SK-N-SH treated with all-trans-retinoic acid at 6 μM for 48 hours (cell line): ENCODE measurements at regions not wholly inside any gene's neighbourhood (a gene's known extent, or its start where the extent isn't known, plus 50 kb on each side); places are given as distances from the start of the nearest gene placed in this dataset.

Experiments used
- ATAC-seq: fragments of 200-7000 bp; cut with Tn5 transposase; 3 replicates; pipeline ENCODE4 v1.9.1; 2020; ENCODE audit warnings: mild to moderate bottlenecking, moderate library complexity
- ARNTL ChIP-seq: fragments of 450-650 bp; formaldehyde crosslinking; IDR thresholded peaks from 2 replicates; pipeline ENCODE4 v1.5.0; 2020; ENCODE audit warnings: low read depth, mild to moderate bottlenecking, moderate library complexity, borderline replicate concordance
- BACH2 ChIP-seq: fragments of 250-450 bp; sonication (Bioruptor Pico); IDR thresholded peaks from 2 replicates; pipeline ENCODE4 v1.9.0; 2021; ENCODE audit warnings: mild to moderate bottlenecking, borderline replicate concordance
- CSDC2 ChIP-seq: fragments of 250-450 bp; sonication (Bioruptor Pico); IDR thresholded peaks from 2 replicates; pipeline ENCODE4 v1.5.0; 2020; ENCODE audit warnings: mild to moderate bottlenecking, moderate library complexity
- ESRRG ChIP-seq: fragments of 250-450 bp; sonication (Bioruptor Pico); IDR thresholded peaks from 2 replicates; pipeline ENCODE4 v1.6.1; 2021; ENCODE audit warnings: mild to moderate bottlenecking
- GLIS3 ChIP-seq: fragments of 250-450 bp; sonication (Bioruptor Pico); IDR thresholded peaks from 2 replicates; pipeline ENCODE4 v1.5.0; 2020; ENCODE audit warnings: mild to moderate bottlenecking, moderate library complexity
- ISL1 ChIP-seq: fragments of 250-450 bp; sonication (Bioruptor Pico); IDR thresholded peaks from 2 replicates; pipeline ENCODE4 v2.1.2; 2022; ENCODE audit warnings: mild to moderate bottlenecking, moderate library complexity
- OSR1 ChIP-seq: fragments of 250-450 bp; sonication (Bioruptor Pico); IDR thresholded peaks from 2 replicates; pipeline ENCODE4 v1.8.0; 2022; ENCODE audit warnings: moderate library complexity, mild to moderate bottlenecking, inconsistent platforms
- PPARA ChIP-seq: fragments of 250-450 bp; sonication (Bioruptor Pico); IDR thresholded peaks from 2 replicates; pipeline ENCODE4 v1.5.0; 2020; ENCODE audit warnings: mild to moderate bottlenecking, borderline replicate concordance
- RARB ChIP-seq: fragments of 250-450 bp; sonication (Bioruptor Pico); IDR thresholded peaks from 2 replicates; pipeline ENCODE4 v1.8.0; 2021; ENCODE audit warnings: mild to moderate bottlenecking, moderate library complexity
- SNAI2 ChIP-seq: fragments of 250-450 bp; sonication (Bioruptor Pico); IDR thresholded peaks from 2 replicates; pipeline ENCODE4 v1.5.0; 2020; ENCODE audit warnings: mild to moderate bottlenecking, moderate library complexity
- TCF4 ChIP-seq: fragments of 250-450 bp; sonication (Bioruptor Pico); IDR thresholded peaks from 2 replicates; pipeline ENCODE4 v1.8.0; 2021; ENCODE audit warnings: mild to moderate bottlenecking, moderate library complexity, borderline replicate concordance
- TOX ChIP-seq: fragments of 250-450 bp; sonication (Bioruptor Pico); IDR thresholded peaks from 2 replicates; pipeline ENCODE4 v1.8.0; 2021; ENCODE audit warnings: mild to moderate bottlenecking, moderate library complexity, borderline replicate concordance
- ZC3H10 ChIP-seq: fragments of 250-450 bp; sonication (Bioruptor Pico); IDR thresholded peaks from 2 replicates; pipeline ENCODE4 v1.5.1; 2021; ENCODE audit warnings: mild to moderate bottlenecking, moderate library complexity
- ZFP3 ChIP-seq: fragments of 250-450 bp; sonication (Bioruptor Pico); IDR thresholded peaks from 2 replicates; pipeline ENCODE4 v1.5.0; 2020; ENCODE audit warnings: mild to moderate bottlenecking, moderate library complexity
- ZNF565 ChIP-seq: fragments of 450-650 bp; formaldehyde crosslinking; conservative IDR thresholded peaks from 2 replicates; pipeline ENCODE4 v1.5.0; 2020; ENCODE audit warnings: low read depth, mild to moderate bottlenecking, moderate library complexity
- ZNF70 ChIP-seq: fragments of 450-650 bp; formaldehyde crosslinking; IDR thresholded peaks from 2 replicates; pipeline ENCODE4 v1.5.0; 2020; ENCODE audit warnings: mild to moderate bottlenecking, moderate library complexity
- ZNF8 ChIP-seq: fragments of 450-650 bp; formaldehyde crosslinking; IDR thresholded peaks from 2 replicates; pipeline ENCODE4 v1.5.0; 2020; ENCODE audit warnings: mild to moderate bottlenecking, moderate library complexity
- TF ChIP-seq, protein P1 (sequence below): fragments of 250-450 bp; sonication (Bioruptor Pico); IDR thresholded peaks from 2 replicates; pipeline ENCODE4 v1.5.1; 2020; ENCODE audit warnings: low read depth, mild to moderate bottlenecking, moderate library complexity
- TF ChIP-seq, protein P2 (sequence below): fragments of 250-450 bp; sonication (Bioruptor Pico); IDR thresholded peaks from 2 replicates; pipeline ENCODE4 v1.8.0; 2020; ENCODE audit warnings: mild to moderate bottlenecking, moderate library complexity, borderline replicate concordance
- TF ChIP-seq, protein P3 (sequence below): fragments of 250-450 bp; sonication (Bioruptor Pico); IDR thresholded peaks from 2 replicates; pipeline ENCODE4 v1.5.0; 2020; ENCODE audit warnings: mild to moderate bottlenecking, moderate library complexity

DNA sequence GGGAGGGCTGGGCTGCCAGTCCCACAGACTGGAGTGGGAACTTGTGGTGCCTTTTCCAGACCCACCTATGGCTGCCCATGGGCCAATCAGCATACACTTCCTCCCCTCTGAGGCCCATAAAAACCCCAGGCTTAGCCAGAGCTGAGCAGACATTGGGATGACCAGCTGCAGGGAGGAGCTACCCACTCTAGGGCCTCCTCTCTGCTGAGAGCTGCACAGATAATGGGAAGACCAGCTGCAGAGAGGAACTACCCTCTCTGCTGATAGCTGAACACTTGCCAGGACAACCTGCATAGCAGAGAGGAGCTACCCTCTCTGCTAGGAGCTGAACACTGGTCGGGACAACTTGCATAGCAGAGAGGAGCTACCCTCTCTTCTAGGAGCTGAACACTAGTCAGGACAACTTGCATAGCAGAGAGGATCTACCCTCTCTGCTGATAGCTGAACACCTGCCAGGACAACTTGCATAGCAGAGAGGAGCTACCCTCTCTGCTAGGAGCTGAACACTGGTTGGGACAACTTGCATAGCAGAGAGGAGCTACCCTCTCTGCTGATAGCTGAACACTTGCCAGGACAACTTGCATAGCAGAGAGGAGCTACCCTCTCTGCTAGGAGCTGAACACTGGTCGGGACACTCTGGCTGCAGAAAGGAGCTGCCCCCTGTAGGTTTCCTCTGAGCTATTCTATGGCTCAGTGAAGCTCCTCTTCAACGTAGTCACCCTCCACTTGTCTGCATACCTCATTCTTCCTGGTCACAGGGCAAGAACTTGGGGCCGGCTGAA is 88.3 kb upstream of the CACUL1 start:
- ATAC-seq = no peak
- TF ChIP-seq CSDC2 (CRISPR knock-in tag) = no peak
- TF ChIP-seq RARB (CRISPR knock-in tag) = no peak
- no peak for TF ChIP-seq ISL1 (CRISPR knock-in tag)
- TF ChIP-seq TCF4 (CRISPR knock-in tag) = no peak
- TF ChIP-seq ZNF565 (CRISPR knock-in tag) = no peak
- TF ChIP-seq, protein P1, sequence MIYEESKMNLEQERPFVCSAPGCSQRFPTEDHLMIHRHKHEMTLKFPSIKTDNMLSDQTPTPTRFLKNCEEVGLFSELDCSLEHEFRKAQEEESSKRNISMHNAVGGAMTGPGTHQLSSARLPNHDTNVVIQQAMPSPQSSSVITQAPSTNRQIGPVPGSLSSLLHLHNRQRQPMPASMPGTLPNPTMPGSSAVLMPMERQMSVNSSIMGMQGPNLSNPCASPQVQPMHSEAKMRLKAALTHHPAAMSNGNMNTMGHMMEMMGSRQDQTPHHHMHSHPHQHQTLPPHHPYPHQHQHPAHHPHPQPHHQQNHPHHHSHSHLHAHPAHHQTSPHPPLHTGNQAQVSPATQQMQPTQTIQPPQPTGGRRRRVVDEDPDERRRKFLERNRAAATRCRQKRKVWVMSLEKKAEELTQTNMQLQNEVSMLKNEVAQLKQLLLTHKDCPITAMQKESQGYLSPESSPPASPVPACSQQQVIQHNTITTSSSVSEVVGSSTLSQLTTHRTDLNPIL (CRISPR knock-in tag) = no peak
- TF ChIP-seq, protein P2, sequence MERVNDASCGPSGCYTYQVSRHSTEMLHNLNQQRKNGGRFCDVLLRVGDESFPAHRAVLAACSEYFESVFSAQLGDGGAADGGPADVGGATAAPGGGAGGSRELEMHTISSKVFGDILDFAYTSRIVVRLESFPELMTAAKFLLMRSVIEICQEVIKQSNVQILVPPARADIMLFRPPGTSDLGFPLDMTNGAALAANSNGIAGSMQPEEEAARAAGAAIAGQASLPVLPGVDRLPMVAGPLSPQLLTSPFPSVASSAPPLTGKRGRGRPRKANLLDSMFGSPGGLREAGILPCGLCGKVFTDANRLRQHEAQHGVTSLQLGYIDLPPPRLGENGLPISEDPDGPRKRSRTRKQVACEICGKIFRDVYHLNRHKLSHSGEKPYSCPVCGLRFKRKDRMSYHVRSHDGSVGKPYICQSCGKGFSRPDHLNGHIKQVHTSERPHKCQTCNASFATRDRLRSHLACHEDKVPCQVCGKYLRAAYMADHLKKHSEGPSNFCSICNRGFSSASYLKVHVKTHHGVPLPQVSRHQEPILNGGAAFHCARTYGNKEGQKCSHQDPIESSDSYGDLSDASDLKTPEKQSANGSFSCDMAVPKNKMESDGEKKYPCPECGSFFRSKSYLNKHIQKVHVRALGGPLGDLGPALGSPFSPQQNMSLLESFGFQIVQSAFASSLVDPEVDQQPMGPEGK = no peak
- TF ChIP-seq GLIS3 (CRISPR knock-in tag) = no peak
- TF ChIP-seq BACH2 (CRISPR knock-in tag) = no peak
- TF ChIP-seq ZC3H10 (CRISPR knock-in tag) = no peak
- no peak for TF ChIP-seq PPARA (CRISPR knock-in tag)
- no peak for TF ChIP-seq ZNF8
- TF ChIP-seq SNAI2 = no peak

DNA sequence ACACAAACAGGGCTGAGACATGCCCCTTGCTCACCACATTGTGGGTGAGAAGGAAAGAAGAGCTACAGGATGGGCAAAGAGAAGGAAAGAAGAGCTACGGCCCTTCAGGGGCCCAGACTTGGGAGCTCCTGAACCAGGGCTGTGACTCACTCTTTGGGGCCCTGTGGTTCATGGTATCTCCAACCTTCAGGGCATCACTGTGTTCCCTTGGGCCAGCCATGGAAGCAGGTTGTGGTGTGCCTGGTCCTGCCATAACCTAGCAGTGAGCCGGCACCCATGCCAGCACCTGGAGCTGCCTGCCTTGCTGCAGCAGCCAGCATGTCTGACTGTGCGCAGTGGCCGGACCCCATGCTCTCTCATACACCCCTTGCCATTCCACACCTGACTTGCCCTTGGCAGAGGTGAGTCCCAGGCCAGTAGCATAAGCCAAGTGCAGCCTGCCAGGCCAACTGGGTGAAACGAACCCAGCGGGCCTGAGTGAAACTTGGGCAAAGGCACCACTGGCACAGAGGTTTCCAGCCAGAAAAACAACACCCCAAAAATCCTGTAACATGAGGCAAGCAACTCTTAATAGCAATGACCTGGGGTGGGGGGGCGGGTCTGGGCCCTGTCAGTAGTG is 89.0 kb upstream of the CACUL1 start:
- no peak for TF ChIP-seq TCF4 (CRISPR knock-in tag)
- TF ChIP-seq GLIS3 (CRISPR knock-in tag) = no peak
- TF ChIP-seq, protein P2 = no peak
- no peak for TF ChIP-seq BACH2 (CRISPR knock-in tag)
- TF ChIP-seq, protein P1 (CRISPR knock-in tag) = no peak
- no peak for TF ChIP-seq ZFP3 (CRISPR knock-in tag)
- TF ChIP-seq ISL1 (CRISPR knock-in tag) = no peak
- TF ChIP-seq OSR1 (CRISPR knock-in tag) = no peak
- TF ChIP-seq, protein P3, sequence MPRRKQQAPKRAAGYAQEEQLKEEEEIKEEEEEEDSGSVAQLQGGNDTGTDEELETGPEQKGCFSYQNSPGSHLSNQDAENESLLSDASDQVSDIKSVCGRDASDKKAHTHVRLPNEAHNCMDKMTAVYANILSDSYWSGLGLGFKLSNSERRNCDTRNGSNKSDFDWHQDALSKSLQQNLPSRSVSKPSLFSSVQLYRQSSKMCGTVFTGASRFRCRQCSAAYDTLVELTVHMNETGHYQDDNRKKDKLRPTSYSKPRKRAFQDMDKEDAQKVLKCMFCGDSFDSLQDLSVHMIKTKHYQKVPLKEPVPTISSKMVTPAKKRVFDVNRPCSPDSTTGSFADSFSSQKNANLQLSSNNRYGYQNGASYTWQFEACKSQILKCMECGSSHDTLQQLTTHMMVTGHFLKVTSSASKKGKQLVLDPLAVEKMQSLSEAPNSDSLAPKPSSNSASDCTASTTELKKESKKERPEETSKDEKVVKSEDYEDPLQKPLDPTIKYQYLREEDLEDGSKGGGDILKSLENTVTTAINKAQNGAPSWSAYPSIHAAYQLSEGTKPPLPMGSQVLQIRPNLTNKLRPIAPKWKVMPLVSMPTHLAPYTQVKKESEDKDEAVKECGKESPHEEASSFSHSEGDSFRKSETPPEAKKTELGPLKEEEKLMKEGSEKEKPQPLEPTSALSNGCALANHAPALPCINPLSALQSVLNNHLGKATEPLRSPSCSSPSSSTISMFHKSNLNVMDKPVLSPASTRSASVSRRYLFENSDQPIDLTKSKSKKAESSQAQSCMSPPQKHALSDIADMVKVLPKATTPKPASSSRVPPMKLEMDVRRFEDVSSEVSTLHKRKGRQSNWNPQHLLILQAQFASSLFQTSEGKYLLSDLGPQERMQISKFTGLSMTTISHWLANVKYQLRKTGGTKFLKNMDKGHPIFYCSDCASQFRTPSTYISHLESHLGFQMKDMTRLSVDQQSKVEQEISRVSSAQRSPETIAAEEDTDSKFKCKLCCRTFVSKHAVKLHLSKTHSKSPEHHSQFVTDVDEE (CRISPR knock-in tag) = no peak
- TF ChIP-seq RARB (CRISPR knock-in tag) = no peak
- no peak for TF ChIP-seq ZNF70 (CRISPR knock-in tag)
- no peak for TF ChIP-seq ARNTL
- no peak for TF ChIP-seq TOX
- TF ChIP-seq SNAI2 = no peak
- TF ChIP-seq ESRRG = no peak
- TF ChIP-seq CSDC2 (CRISPR knock-in tag) = no peak
- no peak for TF ChIP-seq ZNF8
- ATAC-seq = no peak
